GM18526 (cell line): ENCODE measurements at regions not wholly inside any gene's neighbourhood (a gene's known extent, or its start where the extent isn't known, plus 50 kb on each side); places are given as distances from the start of the nearest gene placed in this dataset.

Experiments used
- POLR2A ChIP-seq: IDR thresholded peaks from 3 replicates; pipeline ENCODE4 v1.6.1; 2011; ENCODE audit not compliant: insufficient read length; ENCODE audit errors: extremely low read depth

DNA sequence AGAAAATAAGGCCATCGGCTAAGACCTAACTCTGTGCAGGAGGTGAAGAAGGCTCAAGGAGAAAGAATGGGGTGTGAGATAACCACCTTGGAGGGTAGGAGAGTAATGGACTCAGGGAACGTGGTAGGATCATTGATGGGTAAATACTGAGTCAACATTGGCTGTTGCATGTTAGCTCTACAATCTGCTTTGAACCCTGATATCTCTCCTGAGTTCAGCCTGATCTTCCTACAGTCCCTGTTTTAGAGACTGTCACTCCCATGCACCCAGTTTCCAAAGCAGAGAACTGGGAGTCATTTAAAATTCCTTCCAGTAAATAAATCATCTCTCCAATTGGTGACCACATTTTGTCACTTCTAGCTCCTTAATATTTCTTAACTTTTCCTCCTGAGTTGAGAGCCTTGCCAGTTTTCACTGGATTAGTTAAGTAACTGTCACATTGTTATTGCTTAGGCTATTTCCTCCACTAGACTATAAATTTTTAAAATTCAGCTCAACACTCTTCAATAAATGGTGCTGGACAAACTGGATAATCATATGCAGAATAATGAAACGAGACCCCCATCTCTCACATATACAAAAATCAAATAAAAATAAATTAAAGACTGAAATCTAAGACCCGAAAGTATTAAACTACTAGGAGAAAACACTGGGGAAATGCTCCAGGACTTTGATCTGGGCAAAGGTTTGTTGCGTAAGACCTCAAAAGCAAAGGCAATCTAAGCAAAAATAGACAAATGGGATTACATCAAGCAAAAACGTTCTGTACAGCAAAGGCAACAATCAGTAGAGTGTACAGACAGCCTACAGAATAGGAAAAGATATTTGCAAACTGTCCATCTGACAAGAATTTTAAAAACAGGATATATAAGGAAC is 138.9 kb upstream of the TMEM170B start:
- no peak for TF ChIP-seq POLR2A

DNA sequence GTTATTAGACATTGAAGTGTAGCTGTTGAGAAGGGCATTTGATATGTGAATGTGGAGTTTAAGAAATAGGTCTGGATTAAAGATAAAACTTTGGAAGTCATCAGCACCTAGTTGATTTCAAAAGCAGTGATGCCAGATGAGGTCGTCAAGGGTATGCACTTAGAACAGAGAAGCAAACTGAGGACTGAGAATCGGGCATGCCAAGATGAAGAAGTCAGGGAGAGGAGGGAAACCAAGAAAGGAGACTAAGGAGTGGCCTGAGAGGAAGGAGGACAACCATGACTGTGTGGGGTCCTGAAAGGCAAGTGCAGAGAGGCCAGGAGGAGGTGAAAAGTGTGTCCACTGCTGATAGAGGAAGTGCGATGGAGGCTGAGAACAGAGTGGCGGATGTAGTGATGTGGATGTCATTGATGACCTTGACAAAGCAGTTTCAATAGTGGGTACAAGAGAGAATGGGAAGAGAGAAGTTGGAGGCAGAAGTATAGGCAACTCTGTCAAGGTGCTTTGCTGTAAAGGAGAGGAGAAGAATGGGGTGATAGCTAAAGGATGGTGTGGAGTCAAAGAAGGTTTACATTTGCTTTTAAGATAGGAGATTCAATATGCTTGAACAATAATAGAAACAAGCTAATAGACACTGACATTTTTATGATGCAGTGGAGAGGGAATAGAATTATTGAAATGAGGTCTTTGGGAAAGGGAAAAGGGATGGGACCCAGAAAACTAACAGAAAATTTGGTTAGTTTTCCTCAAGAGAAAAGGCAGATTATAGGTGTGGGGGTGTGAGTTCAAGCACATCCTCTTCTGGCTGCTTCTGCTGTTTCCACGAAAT is 139.7 kb upstream of the TMEM170B start:
- no peak for TF ChIP-seq POLR2A

DNA sequence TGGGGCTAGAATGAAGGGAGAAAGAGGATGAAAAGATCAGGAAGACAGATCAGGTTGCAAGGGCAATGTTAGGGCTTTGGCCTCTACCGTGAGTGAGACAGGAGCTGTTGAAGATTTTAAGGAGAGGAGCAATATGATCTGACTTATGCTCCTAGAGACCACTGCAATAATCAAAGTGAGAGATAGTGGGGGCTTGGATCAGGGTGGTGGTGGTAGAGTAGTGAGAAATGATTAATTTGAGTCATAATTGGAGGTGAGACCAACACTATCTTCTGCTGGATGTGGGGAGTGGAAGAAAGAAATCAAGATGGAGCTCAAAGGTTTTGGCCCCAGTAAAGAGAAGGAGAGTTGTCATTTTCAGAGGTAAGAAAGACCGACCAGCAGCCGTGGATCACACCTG is 140.7 kb upstream of the TMEM170B start:
- no peak for TF ChIP-seq POLR2A

DNA sequence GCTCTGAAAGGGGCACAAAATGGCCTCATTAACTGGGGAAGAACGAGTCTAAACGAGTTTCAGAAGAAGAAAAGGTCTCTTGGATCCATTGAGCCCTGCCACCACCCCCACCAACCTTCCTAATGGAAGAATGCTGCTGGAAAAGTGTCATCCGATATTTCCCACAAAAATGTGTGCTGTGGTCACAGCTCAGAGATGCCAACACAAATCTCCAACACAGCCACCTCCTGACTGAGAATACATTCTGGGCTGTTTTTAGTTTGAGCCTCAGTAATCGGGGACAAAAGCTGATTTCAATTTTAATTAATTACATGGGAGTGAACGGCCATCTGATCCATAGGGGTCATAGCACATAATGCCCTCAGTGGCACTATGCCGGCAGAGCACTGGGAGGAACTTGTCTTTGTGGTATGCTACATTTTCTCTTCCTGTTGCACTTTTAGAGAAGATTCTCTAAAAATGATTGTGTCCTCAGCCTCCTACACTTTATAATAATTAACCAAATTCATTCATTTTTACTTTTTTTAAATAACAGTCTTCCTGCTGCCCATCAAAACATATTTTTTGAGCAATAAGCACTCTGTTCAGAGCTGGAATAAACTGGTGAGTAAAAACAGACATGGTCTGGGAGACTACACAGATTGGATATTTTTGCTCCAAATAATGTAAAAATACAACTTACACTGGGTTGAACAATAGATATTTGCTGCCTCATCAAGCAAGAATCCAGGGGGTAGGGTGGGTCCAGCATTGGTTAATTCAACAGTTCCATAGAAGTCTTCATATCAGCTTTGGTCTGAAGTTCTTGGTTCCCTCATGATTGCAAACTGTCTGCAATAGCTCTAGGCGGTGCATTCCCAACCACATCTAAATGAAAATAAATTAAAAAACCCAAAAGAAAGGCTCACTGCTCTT is 143.6 kb upstream of the TMEM170B start:
- no peak for TF ChIP-seq POLR2A

DNA sequence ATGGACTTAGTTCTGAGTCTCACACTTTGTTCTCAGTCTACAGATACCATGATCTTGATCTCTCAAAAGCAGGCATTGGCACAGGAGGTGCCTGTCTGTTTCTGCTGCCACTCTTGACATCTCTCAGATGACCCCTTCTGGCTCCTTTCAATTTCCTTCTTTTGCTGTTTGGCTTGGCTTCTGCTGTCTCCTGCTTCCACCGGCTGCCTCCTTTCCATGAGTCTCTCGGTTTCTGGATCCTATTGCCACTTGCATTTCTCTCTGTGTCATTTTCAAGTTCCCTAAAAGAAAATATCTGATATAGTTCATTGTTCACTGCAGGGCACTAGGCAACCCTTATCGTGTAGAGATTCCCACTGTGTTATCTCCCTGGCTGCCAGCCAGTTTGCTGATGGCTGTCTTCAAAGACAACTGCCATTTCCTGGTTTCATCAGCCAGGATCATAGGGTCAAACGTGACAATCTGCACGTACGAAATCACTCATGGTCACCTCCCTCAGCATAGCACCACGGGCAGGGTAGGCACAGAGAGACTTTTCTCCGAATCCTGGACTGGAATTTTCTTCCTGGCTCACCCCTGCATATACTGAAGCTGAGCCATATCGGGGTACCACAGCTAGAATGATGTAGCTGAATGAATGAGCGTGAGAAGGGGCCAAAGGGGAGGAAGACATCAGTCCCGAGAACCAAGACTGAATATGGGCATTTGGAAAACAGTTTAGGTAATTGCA is 144.6 kb upstream of the TMEM170B start:
- no peak for TF ChIP-seq POLR2A

DNA sequence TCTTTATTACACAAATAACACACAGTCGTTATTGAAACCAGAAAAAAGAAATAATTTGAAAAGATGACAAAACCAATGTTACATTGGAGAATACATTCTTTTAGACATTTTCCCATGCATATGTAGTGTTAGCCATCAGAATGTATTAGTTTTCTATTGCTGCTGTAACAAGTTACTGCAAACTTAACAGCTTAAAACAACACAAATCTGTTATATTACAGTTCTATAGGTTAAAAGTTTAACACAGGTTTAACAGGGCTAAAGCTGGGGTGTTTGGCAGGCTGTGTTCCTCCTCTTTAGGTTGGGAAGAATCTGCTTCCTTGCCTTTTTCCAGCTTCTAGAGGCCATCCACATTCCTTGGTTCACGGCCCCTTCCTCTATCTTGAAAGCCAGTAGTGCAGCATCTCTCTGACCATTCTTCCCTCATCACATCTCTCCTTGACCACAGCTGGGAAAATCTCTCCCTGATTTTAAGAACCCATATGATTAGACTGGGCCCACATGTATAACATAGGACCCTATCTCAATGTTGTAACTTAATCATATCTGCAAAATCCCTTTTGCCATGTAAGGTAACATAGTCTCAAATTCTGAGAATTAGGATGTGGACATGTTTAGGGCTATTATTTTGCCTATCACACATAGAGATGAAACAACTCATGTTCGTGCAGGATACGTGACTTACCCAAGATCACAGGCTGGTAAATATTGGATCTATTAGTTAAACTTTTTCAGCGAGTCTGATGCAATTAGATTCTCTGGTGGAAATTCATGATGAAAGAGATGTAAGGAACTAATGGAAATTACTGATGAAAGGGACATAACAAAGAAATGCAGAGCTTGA is 145.4 kb upstream of the TMEM170B start:
- TF ChIP-seq POLR2A: no peak

DNA sequence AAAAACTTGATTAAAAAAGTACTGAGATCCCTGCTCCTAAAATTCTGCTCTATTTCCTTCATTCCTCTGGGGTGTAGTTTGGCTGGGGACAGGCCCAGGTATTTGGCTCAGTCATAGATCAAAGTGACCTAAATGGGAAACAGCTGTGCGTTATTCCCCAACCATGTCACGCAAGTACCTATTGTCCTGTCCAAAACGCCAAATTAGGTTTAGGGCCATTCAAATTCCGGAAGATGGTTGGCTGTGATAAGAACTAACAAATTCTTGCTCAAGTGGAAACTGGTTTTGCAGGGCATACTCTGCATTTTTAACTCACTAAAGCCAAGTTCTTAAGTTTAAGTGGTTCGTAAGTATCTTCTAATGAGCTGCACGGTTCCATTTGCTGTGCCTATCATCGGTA is 147.6 kb upstream of the TMEM170B start:
- no peak for TF ChIP-seq POLR2A

DNA sequence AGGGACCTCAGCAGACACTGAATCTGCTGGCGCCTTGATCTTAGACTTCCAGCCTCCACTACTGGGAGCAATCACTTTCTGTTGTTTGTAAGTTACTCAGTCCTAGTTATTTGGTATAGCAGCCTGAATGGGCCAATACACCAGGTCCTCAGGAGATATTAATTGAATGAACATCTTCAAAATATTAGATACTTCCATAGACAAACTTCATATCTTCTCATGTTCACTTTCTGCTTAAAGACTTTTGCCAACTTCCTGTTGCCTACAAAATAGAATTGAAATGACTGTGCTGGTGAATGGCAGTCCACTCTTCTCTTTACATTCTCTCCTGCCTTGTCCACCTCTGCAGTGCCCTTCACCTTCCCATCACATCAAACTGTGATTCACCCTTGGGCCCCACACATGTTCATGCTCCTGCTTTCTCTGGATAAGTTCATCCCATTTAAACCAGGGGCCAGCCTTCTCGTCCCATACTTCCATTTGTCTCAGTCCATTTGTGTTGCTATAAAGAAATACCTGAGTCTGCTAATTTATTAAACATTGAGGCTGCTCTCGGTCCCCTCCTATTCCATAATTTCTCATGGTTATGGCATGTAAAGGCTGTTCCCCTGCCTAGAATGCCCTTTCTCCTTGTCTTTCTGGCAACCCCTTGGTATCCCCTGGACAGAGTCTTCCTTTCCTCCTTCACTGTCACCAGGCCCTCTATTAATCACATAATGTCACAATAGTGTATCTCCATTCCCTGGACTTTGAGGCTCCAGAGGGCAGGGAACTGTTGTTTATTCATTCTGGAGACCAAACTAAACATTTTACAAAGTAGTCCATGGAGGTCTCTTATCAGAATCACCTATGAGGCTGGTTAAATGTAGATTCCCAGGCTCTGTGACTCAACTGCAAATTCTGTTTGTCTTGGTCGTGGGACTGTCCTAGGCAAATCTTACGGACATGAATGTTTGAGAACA is 148.3 kb upstream of the TMEM170B start:
- no peak for TF ChIP-seq POLR2A

DNA sequence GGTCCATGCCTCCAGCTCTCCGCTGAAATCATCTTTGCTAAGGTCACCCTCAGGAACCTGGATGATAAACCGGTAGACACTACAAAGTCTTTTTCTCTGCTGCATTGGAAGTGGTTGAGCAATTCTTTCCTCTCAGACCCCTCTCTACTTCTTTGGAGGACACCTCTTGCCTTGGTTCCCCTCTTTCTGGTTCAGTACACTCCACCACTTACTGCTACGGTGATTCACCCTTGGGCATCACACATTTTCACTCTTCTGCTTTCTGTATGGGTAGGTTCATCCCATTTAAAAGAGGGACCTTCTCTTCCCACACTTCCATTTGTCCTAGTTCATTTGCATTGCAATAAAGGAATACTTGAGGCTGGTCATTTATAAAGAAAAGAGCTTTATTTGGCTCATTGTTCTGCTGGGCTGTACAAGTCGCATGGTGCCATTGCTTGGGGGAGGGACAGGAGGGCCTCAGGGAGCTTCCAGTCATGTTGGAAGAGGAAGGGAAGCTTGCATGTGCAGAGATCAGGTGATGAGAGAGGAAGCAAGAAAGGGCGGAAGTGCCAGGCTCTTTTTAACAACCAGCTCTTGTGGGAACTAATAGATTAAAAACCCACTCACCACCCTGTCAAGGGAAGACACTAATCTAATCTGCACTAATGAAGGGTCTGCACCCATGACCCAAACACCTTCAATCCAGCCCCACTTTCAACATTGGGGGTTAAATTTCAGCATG is 149.7 kb upstream of the TMEM170B start:
- TF ChIP-seq POLR2A: no peak

DNA sequence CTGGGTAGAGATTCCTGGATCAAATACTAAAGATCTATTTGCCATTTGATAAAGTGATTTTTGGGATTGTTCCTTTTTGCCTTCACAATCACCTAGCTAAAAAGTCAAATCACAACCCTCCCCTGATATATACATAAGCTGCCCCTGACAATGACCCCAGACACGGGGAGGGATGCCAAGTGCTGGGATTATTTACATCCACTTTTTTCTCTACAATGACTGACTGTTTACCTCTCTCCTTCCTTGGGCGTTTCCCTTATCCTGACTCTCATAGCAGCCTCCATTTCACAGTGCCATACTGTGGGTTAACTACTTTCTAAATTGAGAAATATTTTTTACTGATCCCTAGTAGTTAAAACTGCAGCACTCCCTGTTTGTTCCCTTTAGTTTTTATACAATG is 150.8 kb upstream of the TMEM170B start:
- TF ChIP-seq POLR2A: no peak

DNA sequence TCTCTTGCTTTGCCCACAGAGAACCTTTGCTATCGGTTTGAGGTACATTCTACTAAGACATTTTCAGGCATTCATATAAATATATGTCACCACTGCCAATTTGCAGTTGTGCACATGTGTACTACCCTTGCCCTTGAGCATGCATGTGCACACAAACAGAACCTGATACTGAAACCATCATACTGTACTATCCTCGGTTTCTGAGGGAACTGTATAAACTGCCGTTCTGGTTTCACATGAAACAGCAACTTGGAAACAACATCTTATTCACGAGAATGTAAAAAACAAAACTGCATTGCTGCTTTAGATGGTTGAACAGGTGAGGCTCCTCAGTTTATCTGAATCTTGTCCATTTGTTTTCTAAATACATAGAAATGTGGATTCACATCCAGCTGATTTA is 151.2 kb upstream of the TMEM170B start:
- TF ChIP-seq POLR2A: no peak
